ENCODE measurements at regions not wholly inside any gene's neighbourhood (a gene's known extent, or its start where the extent isn't known, plus 50 kb on each side); places are given as distances from the start of the nearest gene placed in this dataset.

DNA sequence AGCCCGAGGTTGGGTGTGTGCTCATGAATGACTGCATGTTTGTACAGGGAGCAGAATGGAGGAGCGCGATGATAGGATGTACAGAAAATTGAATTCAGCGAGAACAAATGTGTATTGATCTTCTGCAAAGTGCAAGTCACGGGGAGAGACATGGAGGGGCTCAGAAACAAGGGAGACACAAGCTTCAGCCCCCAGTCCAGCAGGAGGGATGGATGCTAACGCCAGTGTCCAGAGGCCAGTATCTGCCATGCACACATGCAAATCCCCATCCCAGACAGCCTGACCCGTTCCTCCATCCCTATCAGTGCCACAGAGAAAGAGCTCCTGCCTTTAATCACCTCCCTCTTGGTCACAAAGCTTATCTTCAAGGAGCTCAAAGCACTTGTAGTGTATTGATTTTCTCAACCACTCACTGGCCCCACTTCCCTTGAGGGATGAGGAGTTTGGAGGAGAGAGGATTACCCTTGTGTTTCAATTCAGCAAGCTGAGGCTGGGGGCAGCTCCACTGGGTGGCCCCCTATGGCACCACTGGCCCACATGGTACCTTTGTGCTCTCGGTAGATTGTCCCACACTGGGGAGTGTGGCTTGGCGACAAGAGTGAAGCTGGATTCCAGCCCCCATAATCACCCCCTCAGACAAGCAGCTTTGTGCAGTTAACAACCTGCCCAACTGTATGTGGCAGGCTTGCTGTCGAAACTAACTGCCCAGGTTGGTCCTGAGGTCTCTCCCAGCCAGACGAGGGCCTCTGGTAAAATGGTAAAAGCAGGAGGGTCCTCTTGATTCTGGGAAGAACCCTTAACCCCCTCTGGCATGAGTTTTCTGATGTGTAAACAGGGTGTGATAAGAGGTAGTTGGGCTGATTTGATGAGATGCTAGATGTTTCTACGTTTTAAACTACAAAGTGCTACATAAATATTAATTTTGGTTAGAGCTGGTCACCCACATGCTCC lies 151.6 kb upstream of the UNC5B start:
- H3K4me3 ChIP-seq = no peak overlapping the region
- H3K36me3 ChIP-seq = no peaks in the 10 kb centered on the region
- WGBS, 2 donors = 83 to 88% methylated on average over 12 of the region's 12 CpGs
- ATAC-seq (no peak), DNase-seq (no peak)
- no peaks in the 10 kb centered on the region for H3K27me3 ChIP-seq
- intact Hi-C loops (cut with DNase I) = loop anchor here in 3 of 10 donors (5.0 to 10.0 kb wide), 3 partner anchors 133 to 144 kb away; no protein-coding TSS in a partner anchor
- H3K9me3 ChIP-seq = peaks cover 0 to 4% (median 0%) of the 10 kb centered on the region in 11 donors
- peaks cover 2 to 40% (median 19%) of the 10 kb centered on the region in 9 donors for H3K4me1 ChIP-seq
- no peak overlapping the region for H3K27ac ChIP-seq
- TF ChIP-seq, protein P1, sequence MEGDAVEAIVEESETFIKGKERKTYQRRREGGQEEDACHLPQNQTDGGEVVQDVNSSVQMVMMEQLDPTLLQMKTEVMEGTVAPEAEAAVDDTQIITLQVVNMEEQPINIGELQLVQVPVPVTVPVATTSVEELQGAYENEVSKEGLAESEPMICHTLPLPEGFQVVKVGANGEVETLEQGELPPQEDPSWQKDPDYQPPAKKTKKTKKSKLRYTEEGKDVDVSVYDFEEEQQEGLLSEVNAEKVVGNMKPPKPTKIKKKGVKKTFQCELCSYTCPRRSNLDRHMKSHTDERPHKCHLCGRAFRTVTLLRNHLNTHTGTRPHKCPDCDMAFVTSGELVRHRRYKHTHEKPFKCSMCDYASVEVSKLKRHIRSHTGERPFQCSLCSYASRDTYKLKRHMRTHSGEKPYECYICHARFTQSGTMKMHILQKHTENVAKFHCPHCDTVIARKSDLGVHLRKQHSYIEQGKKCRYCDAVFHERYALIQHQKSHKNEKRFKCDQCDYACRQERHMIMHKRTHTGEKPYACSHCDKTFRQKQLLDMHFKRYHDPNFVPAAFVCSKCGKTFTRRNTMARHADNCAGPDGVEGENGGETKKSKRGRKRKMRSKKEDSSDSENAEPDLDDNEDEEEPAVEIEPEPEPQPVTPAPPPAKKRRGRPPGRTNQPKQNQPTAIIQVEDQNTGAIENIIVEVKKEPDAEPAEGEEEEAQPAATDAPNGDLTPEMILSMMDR (IDR thresholded peaks at IDR 0.05) = no peak

DNA sequence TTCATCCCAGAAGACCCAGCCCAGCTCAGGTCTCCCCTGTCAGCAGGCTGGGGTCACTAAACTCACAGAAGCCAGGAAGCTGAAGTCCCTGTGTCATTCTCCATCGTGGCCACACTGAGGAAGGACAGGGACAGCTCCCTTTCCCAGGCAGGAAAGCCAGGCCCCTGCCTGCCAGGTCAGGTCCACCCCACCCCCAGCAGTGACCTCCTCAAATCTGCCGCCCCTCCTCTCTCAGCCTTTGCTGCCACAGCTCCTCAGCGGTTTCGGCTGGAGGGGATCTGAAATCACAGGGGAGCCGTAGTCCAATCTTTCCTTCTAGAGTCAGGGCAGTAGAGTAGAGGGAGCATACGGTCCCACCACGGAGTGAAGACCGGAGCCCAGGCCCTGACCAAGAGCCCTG lies 150.9 kb upstream of the UNC5B start:
- Histone ChIP-seq H3K27ac (no peak overlapping the region), H3K4me3 (no peak overlapping the region), H3K4me1 (peaks cover 2 to 40% (median 19%) of the 10 kb centered on the region in 9 donors), H3K9me3 (peaks cover 0 to 4% (median 0%) of the 10 kb centered on the region in 11 donors), H3K36me3 (no peaks in the 10 kb centered on the region), H3K27me3 (no peaks in the 10 kb centered on the region)
- TF ChIP-seq, protein P1 (IDR thresholded peaks at IDR 0.05) = no peak
- no peak for DNase-seq
- ATAC-seq = no peak
- 70 to 83% methylated on average over 8 of the region's 8 CpGs for WGBS, 2 donors
- intact Hi-C loops (cut with DNase I) = loop anchor here in 3 of 10 donors (5.0 to 10.0 kb wide), 3 partner anchors 134 to 143 kb away; no protein-coding TSS in a partner anchor

DNA sequence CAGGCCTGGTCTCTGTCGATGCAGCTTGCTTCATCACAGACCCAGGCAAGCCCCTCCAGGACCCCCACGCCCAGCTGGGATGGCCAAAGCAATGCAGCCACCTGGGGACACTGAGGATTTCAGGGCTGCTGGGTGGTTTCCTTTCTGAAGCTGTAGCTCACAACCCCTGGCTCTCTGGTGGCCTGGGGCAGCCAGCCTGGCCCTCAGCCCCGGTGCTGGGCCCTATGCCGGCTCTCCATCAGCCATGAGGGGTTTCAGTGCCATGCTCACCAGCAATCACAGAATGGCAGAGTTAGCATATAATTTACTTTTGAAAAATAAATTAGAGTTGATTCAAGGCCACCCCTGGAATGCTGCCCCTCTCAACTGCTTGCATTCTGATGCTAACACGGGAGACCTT lies 150.2 kb upstream of the UNC5B start:
- Histone ChIP-seq H3K9me3 (peaks cover 0 to 4% (median 0%) of the 10 kb centered on the region in 11 donors), H3K27me3 (no peaks in the 10 kb centered on the region), H3K4me1 (peaks cover 2 to 47% (median 22%) of the 10 kb centered on the region in 9 donors), H3K36me3 (no peaks in the 10 kb centered on the region), H3K4me3 (no peak overlapping the region), H3K27ac (no peak overlapping the region)
- TF ChIP-seq, protein P1 (IDR thresholded peaks at IDR 0.05) = no peak
- WGBS, 2 donors = 82 to 86% methylated on average over 5 of the region's 5 CpGs
- intact Hi-C loops (cut with DNase I) = loop anchor here in 3 of 10 donors (5.0 to 10.0 kb wide), 3 partner anchors 135 to 143 kb away; no protein-coding TSS in a partner anchor
- ATAC-seq (no peak), DNase-seq (no peak)

DNA sequence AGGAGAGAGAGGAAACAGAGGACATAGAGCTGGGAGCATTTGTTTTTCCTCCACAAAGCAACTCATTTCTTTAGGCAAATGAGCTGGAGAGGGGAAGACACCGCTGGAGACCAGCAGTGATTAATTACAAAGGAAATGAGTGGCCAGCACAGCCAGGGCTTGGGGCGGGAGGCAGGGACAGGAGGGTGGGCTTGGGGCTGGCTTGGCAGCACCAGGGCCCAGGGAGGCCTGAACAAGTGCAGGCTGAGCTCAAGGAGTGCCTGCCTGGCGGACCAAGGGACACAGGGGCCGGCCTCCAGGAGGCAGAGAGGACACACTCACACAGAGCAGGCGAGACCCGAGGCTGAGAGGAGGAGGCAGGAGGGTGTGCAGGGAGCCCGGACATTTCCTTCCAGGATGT lies 149.0 kb upstream of the UNC5B start:
- H3K27ac ChIP-seq = peak overlapping the region in 3 of 10 donors; percentile 31 to 86 (median 85)
- no peaks in the 10 kb centered on the region for H3K36me3 ChIP-seq
- TF ChIP-seq, protein P1 (IDR thresholded peaks at IDR 0.05) = no peak
- peaks cover 2 to 56% (median 27%) of the 10 kb centered on the region in 9 donors for H3K4me1 ChIP-seq
- no peak overlapping the region for H3K4me3 ChIP-seq
- 56 to 68% methylated on average over 7 of the region's 7 CpGs for WGBS, 2 donors
- intact Hi-C loops (cut with DNase I) = loop anchor here in 3 of 10 donors (5.0 to 10.0 kb wide), 3 partner anchors 136 to 141 kb away; no protein-coding TSS in a partner anchor
- no peak for ATAC-seq
- no peaks in the 10 kb centered on the region for H3K27me3 ChIP-seq
- peaks cover 0 to 2% (median 0%) of the 10 kb centered on the region in 11 donors for H3K9me3 ChIP-seq
- DNase-seq = no peak

Data from heart right ventricle (tissue), 16 donors.